GM12892 (cell line): ENCODE measurements at regions not wholly inside any gene's neighbourhood (a gene's known extent, or its start where the extent isn't known, plus 50 kb on each side); places are given as distances from the start of the nearest gene placed in this dataset.

ENCODE experiments used
- POLR2A ChIP-seq: IDR thresholded peaks from 2 replicates; pipeline ENCODE4 v1.6.1; 2011; ENCODE audit warnings: low read depth, low read length, control low read depth
- TAF1 ChIP-seq: IDR thresholded peaks from 2 replicates; pipeline ENCODE4 v1.6.1; 2011; ENCODE audit warnings: low read depth, mild to moderate bottlenecking, control low read depth, low read length, borderline replicate concordance

GRCh38 chr3:117563063-117563462 is 853.5 kb downstream of the TUSC7 start:
- TF ChIP-seq POLR2A (no peak), TAF1 (no peak)
